ENCODE measurements at regions not wholly inside any gene's neighbourhood (a gene's known extent, or its start where the extent isn't known, plus 50 kb on each side); places are given as distances from the start of the nearest gene placed in this dataset.

GRCh38 chr2:198710562-198710961, 747.2 kb downstream of the SATB2 start:
- TF ChIP-seq CTCF (IDR thresholded peaks at IDR 0.05; ENCODE audit: low read length) = no peak
- no peak for TF ChIP-seq EZH2 (IDR thresholded peaks at IDR 0.05; ENCODE audit: borderline replicate concordance, low read length)

All from OCI-LY1 (cell line).